GM18519 (cell line): ENCODE measurements at regions not wholly inside any gene's neighbourhood (a gene's known extent, or its start where the extent isn't known, plus 50 kb on each side); places are given as distances from the start of the nearest gene placed in this dataset.
"Not testable (repeated sequence)": the region's sequence is repeated elsewhere in the genome, so short reads cannot be mapped to it uniquely, and the experiment has no call there.

Experiments used
- ATAC-seq: cut with Tn5 transposase; IDR thresholded peaks from one replicate; pipeline ENCODE4 v1.9.1; 2021; ENCODE audit warnings: mild to moderate bottlenecking, moderate library complexity; ENCODE audit not compliant: unreplicated experiment, low FRiP score

DNA sequence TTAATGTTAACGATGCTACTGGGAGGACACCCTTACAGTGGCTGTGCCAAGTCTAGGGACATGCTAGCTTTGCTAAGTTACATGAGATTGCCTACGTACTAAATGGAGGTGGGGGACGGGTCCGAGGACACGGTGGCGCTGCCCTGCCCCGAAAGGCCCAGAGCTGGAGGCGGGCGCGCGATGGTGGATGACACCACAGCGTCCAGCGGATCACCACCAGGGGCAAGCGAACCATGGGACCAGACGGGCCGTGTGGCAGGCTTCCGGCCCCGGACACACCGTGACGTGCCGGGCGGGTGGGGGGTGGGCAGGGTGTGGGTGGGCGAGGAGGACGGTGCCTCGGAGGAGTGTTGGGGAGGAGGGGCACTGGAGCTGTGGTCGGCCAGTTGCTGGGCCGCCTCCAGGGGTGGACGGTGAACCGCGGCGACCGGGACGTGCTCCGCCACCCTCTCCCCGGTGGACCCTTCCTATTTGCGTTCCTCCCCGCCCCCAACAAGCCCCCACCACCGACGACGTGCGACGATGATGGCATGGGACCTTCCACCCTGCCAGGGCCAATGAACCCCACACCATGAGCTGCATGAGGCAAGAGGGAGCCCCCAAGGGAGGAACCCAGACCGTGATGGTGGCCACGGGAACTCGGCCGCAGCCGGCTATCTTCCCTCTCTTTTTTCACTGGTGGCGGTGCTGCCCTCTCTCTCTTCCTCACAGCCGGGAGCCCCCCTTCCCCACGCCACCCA is 773.3 kb upstream of the DEFB115 start:
- ATAC-seq = no peak

GRCh38 chr20:30484749-30485070 is 772.8 kb upstream of the DEFB115 start:
- no peak for ATAC-seq

DNA sequence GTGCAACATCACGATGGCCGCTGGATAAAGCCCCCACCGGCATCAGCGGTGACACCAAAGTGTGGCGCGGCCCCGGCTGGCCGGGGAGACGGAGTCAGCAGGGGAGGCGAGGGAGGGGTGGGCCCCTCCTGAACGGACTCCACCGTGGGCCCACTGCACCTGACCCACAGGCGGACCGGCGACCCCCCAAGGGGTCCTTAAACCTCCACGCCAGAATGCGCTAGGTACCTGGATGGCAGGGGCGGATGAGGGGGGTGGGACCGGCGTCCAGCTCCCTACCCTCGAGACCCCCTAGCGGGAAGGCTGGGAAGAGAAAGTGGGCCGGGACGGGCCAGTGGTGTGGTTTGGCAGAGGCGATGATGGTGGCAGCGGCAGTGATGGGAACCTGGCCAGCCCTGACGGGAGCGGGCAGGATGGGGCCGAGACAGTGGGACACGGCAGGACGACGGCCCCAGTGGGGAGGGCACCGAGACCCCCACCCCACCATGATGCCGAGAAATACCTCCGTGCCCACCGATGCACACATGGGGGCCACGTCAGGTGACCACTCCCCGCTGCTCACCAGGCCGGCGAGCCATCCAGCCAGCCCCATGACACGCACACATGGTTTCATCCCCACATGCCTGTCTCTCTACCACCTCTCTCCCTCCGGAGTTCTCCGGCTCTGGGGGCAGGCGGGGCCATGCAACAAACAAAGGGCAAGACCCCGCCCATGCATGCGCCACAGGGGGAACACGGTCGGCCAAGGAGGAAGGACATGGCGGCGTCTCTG is 771.9 kb upstream of the DEFB115 start:
- ATAC-seq = no peak

- no peak for ATAC-seq
These were observed 771.4 kb upstream of the DEFB115 start for GRCh38 chr20:30486103-30486478.

DNA sequence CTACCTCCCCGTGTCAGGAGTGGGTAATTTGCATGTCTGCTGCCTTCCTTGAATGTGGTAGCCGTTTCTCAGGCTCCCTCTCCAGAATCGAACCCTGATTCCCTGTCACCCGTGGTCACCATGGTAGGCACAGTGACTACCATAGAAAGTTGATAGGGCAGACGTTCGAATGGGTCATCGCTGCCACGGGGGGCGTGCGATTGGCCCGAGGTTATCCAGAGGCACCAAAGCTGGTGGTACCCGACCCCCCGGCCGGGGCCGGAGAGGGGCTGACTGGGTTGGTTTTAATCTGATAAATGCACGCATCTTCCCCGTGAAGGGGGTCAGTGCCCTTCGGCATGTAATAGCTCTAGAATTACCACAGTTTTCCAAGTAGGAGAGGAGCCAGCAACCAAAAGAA is 770.0 kb upstream of the DEFB115 start:
- ATAC-seq = not testable (repeated sequence)

GRCh38 chr20:30487947-30488926 is 769.2 kb upstream of the DEFB115 start:
- ATAC-seq = no peak

DNA sequence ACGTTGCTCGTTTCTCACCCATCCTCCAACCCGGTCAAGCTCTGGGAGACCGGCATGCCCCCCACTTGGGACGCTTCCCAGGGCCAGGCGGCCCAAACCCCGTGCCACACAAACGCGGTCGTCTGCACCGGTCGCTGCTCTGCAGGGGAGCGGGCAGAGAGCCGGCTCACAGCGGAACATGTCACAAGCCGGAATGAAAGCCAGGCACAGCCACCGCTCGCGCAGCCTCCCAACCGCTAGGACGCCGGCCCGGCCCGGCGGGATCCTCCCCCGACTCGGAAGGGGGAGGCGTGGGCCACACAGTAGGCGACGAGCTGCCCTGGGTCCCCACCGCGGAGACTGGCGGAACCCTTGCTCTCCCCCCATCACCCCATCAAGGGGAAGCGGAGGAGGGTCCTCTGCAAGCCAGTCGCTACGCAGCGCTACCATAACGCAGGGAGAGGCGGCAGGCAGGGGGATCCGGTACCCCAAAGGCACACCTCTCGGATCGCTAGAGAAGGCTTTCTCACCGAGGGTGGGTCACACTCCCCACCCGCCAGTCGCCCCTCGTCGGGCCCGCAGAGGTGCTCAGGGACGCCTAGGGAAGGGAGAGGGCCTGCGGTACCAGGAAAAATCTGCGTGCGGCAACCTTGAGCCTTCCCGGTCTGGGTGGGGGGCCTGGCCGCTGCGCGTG is 768.4 kb upstream of the DEFB115 start:
- ATAC-seq = no peak

GRCh38 chr20:30489614-30490003 is 767.9 kb upstream of the DEFB115 start:
- no peak for ATAC-seq

DNA sequence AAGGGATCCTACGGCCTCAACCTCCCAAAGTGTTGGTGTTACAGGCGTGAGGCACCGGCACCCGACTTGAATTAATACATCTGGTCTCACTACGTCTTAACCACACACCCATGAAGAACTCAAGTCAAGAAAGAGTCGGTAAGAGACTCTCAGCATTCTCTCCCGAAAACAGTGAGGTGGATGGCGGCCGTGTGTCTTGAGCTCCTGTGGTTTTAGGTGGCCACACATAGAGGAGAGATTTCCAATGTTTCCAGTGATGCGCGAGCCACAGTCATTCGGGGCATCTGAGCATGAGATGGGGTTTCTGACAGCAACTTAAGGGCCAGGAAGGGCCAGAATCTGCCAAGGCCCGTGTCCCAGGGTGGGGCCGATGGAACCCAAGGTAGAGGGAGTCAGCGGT is 766.4 kb upstream of the DEFB115 start:
- ATAC-seq = no peak

DNA sequence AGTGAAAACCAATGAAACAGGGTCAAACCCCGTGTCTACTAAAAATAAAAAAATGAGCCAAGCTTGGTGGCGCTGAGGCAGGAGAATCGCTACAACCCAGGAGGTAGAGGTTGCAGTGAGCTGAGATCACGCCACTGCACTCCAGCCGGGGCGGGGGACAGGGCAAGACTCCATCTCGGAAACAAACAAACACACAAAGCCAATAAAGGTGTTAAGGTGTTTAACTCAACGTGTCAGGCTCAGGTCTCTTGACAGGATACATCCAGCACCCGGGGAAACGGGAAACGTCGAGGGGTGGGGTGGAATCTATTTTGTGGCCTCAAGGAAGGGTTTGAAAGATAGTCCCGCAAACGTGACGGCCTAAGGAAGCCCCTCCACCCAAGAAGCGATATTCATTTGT is 760.8 kb upstream of the DEFB115 start:
- not testable (repeated sequence) for ATAC-seq

GRCh38 chr20:30497191-30497590 is 760.3 kb upstream of the DEFB115 start:
- not testable (repeated sequence) for ATAC-seq

DNA sequence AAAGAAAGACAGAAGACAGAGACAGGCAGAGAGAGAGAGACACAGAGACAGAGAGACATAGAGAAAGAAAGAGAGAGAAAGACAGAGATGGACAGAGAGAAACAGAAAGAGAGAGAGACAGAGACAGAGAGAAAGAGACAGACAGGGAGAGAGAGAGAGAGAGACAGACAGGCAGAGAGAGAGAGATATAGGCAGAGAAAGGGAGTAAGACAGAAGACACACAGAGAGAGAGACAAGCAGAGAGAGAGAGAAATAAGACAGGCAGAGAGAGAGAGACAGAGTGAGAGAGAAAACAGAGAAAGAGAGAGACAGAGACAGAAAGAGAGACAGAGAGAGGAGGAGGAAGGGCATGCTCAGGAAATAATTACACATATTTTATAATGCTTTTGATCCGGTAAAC is 758.3 kb upstream of the DEFB115 start:
- no peak for ATAC-seq

DNA sequence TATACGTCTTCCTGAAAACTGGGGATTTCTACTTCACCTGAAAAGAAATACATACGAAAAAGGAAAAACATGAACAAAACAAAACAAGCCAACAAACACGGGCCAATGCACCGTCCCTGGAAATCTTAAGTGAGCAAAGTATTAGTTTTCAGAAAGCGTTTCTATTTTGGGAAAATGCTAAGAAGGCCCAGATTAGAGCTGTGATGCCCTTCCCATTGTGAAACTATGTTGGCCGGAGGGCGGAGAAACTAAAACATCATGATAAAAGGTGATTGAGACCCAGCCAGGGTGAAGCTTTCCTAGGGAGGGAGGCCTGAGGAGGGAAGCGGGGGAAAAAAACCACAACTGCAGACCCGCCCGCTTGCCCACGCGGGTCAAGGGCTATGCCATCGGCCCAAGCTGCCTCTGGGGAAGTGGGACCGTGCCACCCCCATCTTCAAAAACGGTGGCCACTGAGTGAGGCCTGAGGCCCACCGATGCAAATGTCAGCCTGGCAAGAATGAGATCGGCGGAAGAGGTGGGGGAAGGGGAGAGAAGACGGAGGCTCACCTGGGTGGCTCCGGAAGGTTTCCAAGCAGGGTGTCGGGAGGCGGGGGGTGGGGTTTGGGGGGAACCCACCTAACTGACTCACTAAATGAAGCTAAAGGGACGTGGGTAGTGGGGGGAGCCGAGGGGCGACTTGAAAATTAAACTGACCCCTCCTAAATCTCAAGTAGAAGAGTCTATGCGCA is 757.6 kb upstream of the DEFB115 start:
- ATAC-seq = not testable (repeated sequence)

- ATAC-seq = not testable (repeated sequence)
These were observed 757.0 kb upstream of the DEFB115 start for GRCh38 chr20:30500447-30500820.

DNA sequence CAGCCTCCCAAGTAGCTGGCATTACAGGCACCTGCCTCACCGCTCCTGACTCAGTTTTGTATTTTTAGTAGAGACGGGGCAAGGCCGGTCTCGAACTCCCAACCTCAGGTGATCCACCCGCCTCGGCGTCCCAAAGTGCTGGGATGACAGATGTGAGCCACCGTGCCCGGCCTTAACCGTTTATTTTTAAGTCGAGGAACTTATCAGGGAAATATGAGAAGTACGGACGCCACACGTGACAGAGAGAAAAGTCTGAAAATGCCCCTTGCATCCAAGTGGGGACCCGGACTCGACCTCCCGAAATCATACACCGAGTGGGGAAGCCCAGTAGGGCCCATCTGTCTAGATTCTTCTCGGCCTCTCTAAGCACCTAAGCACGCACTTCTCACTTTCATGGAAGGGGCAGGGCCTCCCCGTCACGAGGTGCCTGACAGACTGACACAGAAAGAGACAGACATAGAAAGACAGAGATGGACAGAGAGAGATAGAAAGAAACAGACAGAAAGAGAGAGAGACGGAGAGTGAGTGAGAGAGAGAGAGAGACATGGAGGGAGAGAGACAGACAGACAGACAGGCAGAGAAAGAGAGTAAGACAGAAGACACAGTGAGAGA is 756.5 kb upstream of the DEFB115 start:
- ATAC-seq = no peak

DNA sequence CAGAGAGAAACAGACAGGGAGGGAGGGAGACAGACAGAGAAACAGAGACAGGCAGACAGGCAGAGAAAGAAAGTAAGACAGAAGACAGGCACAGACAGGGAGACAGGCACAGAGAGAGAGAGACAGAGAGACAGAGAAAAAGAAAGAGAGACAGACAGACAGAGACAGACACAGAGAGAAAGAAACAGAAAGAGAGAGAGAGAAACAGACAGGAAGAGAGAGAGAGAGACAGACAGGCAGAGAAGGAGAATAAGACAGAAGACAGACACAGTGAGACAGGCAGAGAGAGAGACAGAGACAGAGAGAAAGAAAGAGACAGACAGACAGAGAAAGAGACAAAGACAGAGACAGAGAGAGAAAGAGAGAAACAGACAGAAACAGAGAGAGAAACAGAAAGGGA is 754.8 kb upstream of the DEFB115 start:
- no peak for ATAC-seq

DNA sequence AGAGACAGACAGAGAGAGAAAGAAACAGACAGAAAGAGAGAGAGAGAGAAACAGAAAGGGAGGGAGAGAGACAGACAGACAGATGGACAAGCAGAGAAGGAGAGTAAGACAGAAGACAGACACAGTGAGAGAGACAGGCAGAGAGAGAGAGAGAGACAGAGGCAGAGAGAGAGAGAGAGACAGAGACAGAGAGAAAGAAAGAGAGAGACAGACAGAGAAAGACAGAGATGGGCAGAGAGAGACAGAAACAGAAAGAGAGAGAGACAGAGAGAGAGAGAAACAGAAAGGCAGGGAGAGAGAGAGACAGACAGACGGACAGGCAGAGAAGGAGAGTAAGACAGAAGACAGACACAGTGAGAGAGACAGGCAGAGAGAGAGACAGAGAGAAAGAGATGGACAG is 754.3 kb upstream of the DEFB115 start:
- ATAC-seq = not testable (repeated sequence)

DNA sequence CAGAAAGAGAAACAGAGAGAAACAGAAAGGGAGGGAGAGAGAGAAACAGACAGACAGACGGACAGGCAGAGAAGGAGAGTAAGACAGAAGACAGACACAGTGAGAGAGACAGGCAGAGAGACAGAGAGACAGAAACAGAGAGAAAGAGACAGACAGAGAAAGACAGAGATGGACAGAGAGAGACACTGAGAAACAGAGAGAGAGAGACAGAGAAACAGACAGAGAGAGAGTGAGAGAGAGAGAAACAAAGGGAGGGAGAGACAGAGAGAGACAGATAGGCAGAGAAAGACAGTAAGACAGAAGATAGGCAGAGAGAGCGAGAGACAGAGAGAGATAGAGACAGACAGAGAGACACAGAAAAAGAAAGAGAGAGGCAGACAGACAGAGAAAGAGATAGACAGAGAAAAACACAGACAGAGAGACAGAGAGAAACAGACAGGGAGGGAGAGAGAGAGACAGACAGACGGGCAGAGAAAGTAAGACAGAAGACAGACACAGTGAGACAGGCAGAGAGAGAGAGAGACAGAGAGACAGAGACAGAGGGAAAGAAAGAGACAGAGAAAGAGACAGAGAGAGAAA is 753.4 kb upstream of the DEFB115 start:
- ATAC-seq = no peak

DNA sequence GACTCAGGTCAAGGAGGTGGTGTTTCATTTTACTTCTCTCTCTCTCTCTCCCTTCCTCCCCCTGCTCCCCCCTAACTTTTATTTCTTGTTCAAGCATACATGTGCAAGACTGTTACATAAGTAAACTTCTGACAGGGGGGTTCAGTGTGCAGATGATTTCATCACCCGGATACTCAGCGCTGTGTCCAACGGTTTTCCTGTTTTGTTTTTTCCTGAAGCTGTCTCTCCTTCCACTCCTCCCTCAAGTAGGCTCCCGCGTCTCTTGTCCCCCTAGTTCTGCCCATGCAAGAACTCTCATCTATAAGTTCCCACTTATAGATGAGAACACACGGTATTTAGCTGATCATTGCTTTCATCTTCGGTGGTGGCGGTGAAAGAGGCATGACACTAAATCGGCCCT is 751.9 kb upstream of the DEFB115 start:
- ATAC-seq = no peak
